GM10266 (cell line): ENCODE measurements at regions not wholly inside any gene's neighbourhood (a gene's known extent, or its start where the extent isn't known, plus 50 kb on each side); places are given as distances from the start of the nearest gene placed in this dataset.

ENCODE experiments used
- DNase-seq: peaks from one replicate; pipeline ENCODE4 v3.0.0; 2012; ENCODE audit errors: extremely low spot score
- CTCF ChIP-seq: IDR thresholded peaks from 2 replicates; pipeline ENCODE4 v1.5.1; 2012; ENCODE audit warnings: mild to moderate bottlenecking, low read depth; ENCODE audit not compliant: control insufficient read depth, insufficient read depth; ENCODE audit errors: missing control alignments

GRCh38 chr18:44238454-44238853, 442.2 kb upstream of the SETBP1 start:
- no peak for TF ChIP-seq CTCF
- DNase-seq, result no peak

- TF ChIP-seq CTCF, result no peak
- no peak for DNase-seq
These were observed 441.8 kb upstream of the SETBP1 start for GRCh38 chr18:44238911-44239310.

GRCh38 chr18:44241020-44241419, 439.7 kb upstream of the SETBP1 start:
- DNase-seq, result no peak
- no peak for TF ChIP-seq CTCF

GRCh38 chr18:44245019-44245418, 435.7 kb upstream of the SETBP1 start:
- no peak for DNase-seq
- no peak for TF ChIP-seq CTCF

GRCh38 chr18:44246001-44246400, 434.7 kb upstream of the SETBP1 start:
- TF ChIP-seq CTCF, result no peak
- DNase-seq, result no peak

GRCh38 chr18:44258086-44258485, 422.6 kb upstream of the SETBP1 start:
- no peak for TF ChIP-seq CTCF
- DNase-seq, result no peak

- no peak for DNase-seq
- TF ChIP-seq CTCF, result no peak
These were observed 422.1 kb upstream of the SETBP1 start for GRCh38 chr18:44258576-44258975.
